HCEC 1CT (cell line): ENCODE measurements at regions not wholly inside any gene's neighbourhood (a gene's known extent, or its start where the extent isn't known, plus 50 kb on each side); places are given as distances from the start of the nearest gene placed in this dataset.
A peak's percentile ranks its signal among the peaks of the same experiment; 100 is the strongest.

Experiments used
- DNase-seq: peaks from one replicate; pipeline ENCODE4 v3.0.0-alpha.2; 2017

GRCh38 chr20:19958928-19959327 lies 58.2 kb upstream of the NAA20 start:
- no peak for DNase-seq

GRCh38 chr20:19960745-19961144 lies 56.4 kb upstream of the NAA20 start:
- DNase-seq: no peak

- no peak for DNase-seq
Measured at GRCh38 chr20:19961293-19961692, 55.9 kb upstream of the NAA20 start.

- DNase-seq: no peak
Measured at GRCh38 chr20:19962958-19963357, 54.2 kb upstream of the NAA20 start.

- DNase-seq: peak; percentile 88
Measured at GRCh38 chr20:19964289-19965265, 52.6 kb upstream of the NAA20 start.

- no peak for DNase-seq
Measured at GRCh38 chr20:19966840-19967239, 50.3 kb upstream of the NAA20 start.
